GM18520 (cell line): ENCODE measurements at regions not wholly inside any gene's neighbourhood (a gene's known extent, or its start where the extent isn't known, plus 50 kb on each side); places are given as distances from the start of the nearest gene placed in this dataset.

Experiments
- ATAC-seq: cut with Tn5 transposase; IDR thresholded peaks from one replicate; pipeline ENCODE4 v1.9.1; 2021; ENCODE audit not compliant: unreplicated experiment

GRCh38 chr2:21916934-21917522, 793.3 kb downstream of the TDRD15 start:
- ATAC-seq: no peak

GRCh38 chr2:21920721-21921120, 797.0 kb downstream of the TDRD15 start:
- no peak for ATAC-seq

- peak; percentile 60 for ATAC-seq
These were observed 801.0 kb downstream of the TDRD15 start for GRCh38 chr2:21924640-21925285.

- ATAC-seq: no peak
These were observed 804.5 kb downstream of the TDRD15 start for GRCh38 chr2:21928292-21928691.

GRCh38 chr2:21930226-21930625, 806.5 kb downstream of the TDRD15 start:
- ATAC-seq: no peak

- ATAC-seq: no peak
These were observed 816.2 kb downstream of the TDRD15 start for GRCh38 chr2:21939967-21940366.

GRCh38 chr2:21944536-21944935, 820.8 kb downstream of the TDRD15 start:
- no peak for ATAC-seq

- no peak for ATAC-seq
These were observed 821.9 kb downstream of the TDRD15 start for GRCh38 chr2:21945658-21946057.

GRCh38 chr2:21947046-21947445, 823.3 kb downstream of the TDRD15 start:
- no peak for ATAC-seq

GRCh38 chr2:21966139-21966538, 842.4 kb downstream of the TDRD15 start:
- ATAC-seq: no peak

GRCh38 chr2:21970971-21971370, 847.2 kb downstream of the TDRD15 start:
- ATAC-seq: no peak

GRCh38 chr2:21972586-21972985, 848.8 kb downstream of the TDRD15 start:
- no peak for ATAC-seq

- ATAC-seq: no peak
These were observed 857.4 kb downstream of the TDRD15 start for GRCh38 chr2:21981127-21981526.

- no peak for ATAC-seq
These were observed 869.2 kb downstream of the TDRD15 start for GRCh38 chr2:21993002-21993401.

- ATAC-seq: no peak
These were observed 872.6 kb downstream of the TDRD15 start for GRCh38 chr2:21996339-21996738.

GRCh38 chr2:21999522-21999921, 875.8 kb downstream of the TDRD15 start:
- no peak for ATAC-seq

- no peak for ATAC-seq
These were observed 878.3 kb downstream of the TDRD15 start for GRCh38 chr2:22002066-22002465.

GRCh38 chr2:22003270-22003669, 879.5 kb downstream of the TDRD15 start:
- ATAC-seq: no peak

- ATAC-seq: no peak
These were observed 887.3 kb downstream of the TDRD15 start for GRCh38 chr2:22011048-22011447.

GRCh38 chr2:22020091-22020742, 896.4 kb downstream of the TDRD15 start:
- ATAC-seq: no peak

- ATAC-seq: no peak
These were observed 903.7 kb downstream of the TDRD15 start for GRCh38 chr2:22027345-22028005.

- ATAC-seq: no peak
These were observed 911.6 kb downstream of the TDRD15 start for GRCh38 chr2:22035361-22035830.
